Lung (tissue), 11 donors: ENCODE measurements at regions not wholly inside any gene's neighbourhood (a gene's known extent, or its start where the extent isn't known, plus 50 kb on each side); places are given as distances from the start of the nearest gene placed in this dataset.

ENCODE experiments used
- ATAC-seq: fragments of 200-7000 bp; cut with Tn5 transposase; one replicate; pipeline ENCODE4 v1.9.1; 2020; ENCODE audit warnings: moderate number of reproducible peaks; ENCODE audit not compliant: insufficient read depth, low FRiP score
- DNase-seq, 3 donors: peaks; one replicate each; pipeline ENCODE4 v3.0.0-alpha.2; 2013 to 2017
- H3K27ac ChIP-seq, 2 donors: one replicate each; pipeline ENCODE4 v1.5.1; 2013; ENCODE audit warnings: mild to moderate bottlenecking in 2 of 2, moderate library complexity in 2 of 2, control low read depth in 1 of 2, inconsistent platforms in 1 of 2, low read depth in 1 of 2, low read length in 1 of 2
- H3K27me3 ChIP-seq, 3 donors: one replicate each; pipeline ENCODE4 v1.5.1; 2013; ENCODE audit warnings: low read length in 2 of 3; ENCODE audit not compliant: control insufficient read depth in 3 of 3, insufficient read depth in 3 of 3
- H3K36me3 ChIP-seq, 4 donors: one replicate each; pipeline ENCODE4 v1.5.1; 2013; ENCODE audit warnings: low read length in 4 of 4, mild to moderate bottlenecking in 1 of 4, moderate library complexity in 1 of 4; ENCODE audit not compliant: control insufficient read depth in 4 of 4, insufficient read depth in 4 of 4
- H3K4me1 ChIP-seq, 5 donors: one replicate each; pipeline ENCODE4 v1.5.1; 2013; ENCODE audit warnings: low read length in 5 of 5, mild to moderate bottlenecking in 2 of 5, moderate library complexity in 1 of 5; ENCODE audit not compliant: control insufficient read depth in 5 of 5, insufficient read depth in 5 of 5
- H3K4me3 ChIP-seq: one replicate; pipeline ENCODE4 v1.5.1; 2013; ENCODE audit warnings: mild to moderate bottlenecking, control low read depth, moderate library complexity
- H3K9ac ChIP-seq, 2 donors: one replicate each; pipeline ENCODE4 v1.5.1; 2013; ENCODE audit warnings: low read length in 2 of 2, control low read depth in 1 of 2; ENCODE audit not compliant: insufficient read depth in 1 of 2
- H3K9me3 ChIP-seq, 4 donors: one replicate each; pipeline ENCODE4 v1.5.1; 2013; ENCODE audit warnings: low read length in 3 of 4, mild to moderate bottlenecking in 1 of 4, moderate library complexity in 1 of 4; ENCODE audit not compliant: control insufficient read depth in 4 of 4, insufficient read depth in 3 of 4
- CTCF ChIP-seq: IDR thresholded peaks from 2 replicates; pipeline ENCODE4 v1.5.1; 2012; ENCODE audit warnings: mild to moderate bottlenecking; ENCODE audit errors: control extremely low read depth, extremely low read depth
- WGBS, 2 donors: extraction: QIAGEN DNeasy Blood & Tissue Kit; methylation state at CpG; one replicate each; pipeline ENCODE4 v1.1.7; 2013; 5-methylcytosine and 5-hydroxymethylcytosine counted together
- donor health status: control.
- donor health status: control.
- donor health status: Bipolar disorder and iron deficiency.
- donor health status: healthy.
- donor health status: DM: yes; HTN: yes; CAD: no.

- ATAC-seq (no peak), DNase-seq (no peak)
- peaks cover 0 to 16% (median 0%) of the 10 kb centered on the region in 5 donors for H3K4me1 ChIP-seq
- no peaks in the 10 kb centered on the region for H3K36me3 ChIP-seq
- no peak overlapping the region for H3K27ac ChIP-seq
- 83 to 84% methylated on average over 3 of the region's 3 CpGs for WGBS, 2 donors
- H3K4me3 ChIP-seq, result no peak overlapping the region
- TF ChIP-seq CTCF, result no peak
- no peak overlapping the region for H3K9ac ChIP-seq
- no peaks in the 10 kb centered on the region for H3K9me3 ChIP-seq
- no peaks in the 10 kb centered on the region for H3K27me3 ChIP-seq
Observed at GRCh38 chr11:8331767-8332166, 68.1 kb upstream of the LMO1 start.

- ATAC-seq (no peak), DNase-seq (no peak)
- no peak overlapping the region for H3K4me3 ChIP-seq
- no peak for TF ChIP-seq CTCF
- no peak overlapping the region for H3K27ac ChIP-seq
- no peaks in the 10 kb centered on the region for H3K27me3 ChIP-seq
- H3K9me3 ChIP-seq, result no peaks in the 10 kb centered on the region
- WGBS, 2 donors, result 82 to 92% methylated on average over 6 of the region's 6 CpGs
- no peak overlapping the region for H3K9ac ChIP-seq
- H3K36me3 ChIP-seq, result no peaks in the 10 kb centered on the region
- peaks cover 0 to 16% (median 0%) of the 10 kb centered on the region in 5 donors for H3K4me1 ChIP-seq
Observed at GRCh38 chr11:8330896-8331295, 67.2 kb upstream of the LMO1 start.

- WGBS, 2 donors, result 31 to 67% methylated on average over 10 of the region's 10 CpGs
- H3K4me3 ChIP-seq, result no peak overlapping the region
- no peak for TF ChIP-seq CTCF
Observed at GRCh38 chr11:8330404-8330803, 66.7 kb upstream of the LMO1 start.

DNA sequence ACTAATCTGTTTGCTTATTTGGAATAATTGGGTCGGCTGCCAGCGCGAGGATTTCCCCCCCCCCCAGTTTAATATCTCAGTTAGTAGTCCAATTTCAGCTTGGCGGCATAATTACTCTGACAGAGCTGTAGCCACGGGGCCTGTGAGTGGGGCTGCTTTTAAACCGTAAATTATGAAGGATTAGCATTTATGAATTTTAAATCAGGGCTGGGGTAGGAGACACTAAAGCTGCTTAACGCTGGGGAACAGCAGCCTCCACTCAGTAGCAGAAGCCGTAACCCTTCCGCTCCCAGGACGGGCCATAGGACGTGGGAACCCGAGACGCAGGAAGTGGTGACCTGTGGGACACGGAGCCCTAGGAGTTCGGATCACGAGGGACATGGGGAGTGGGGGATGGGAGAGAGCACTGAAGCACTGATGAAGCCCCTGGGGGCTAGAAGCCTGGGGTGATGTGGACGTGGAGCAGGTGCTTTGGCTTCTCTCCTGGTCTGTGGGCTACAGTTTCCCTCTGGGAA is 66.2 kb upstream of the LMO1 start:
- Histone ChIP-seq H3K9me3 (no peaks in the 10 kb centered on the region), H3K27ac (no peak overlapping the region), H3K36me3 (no peaks in the 10 kb centered on the region), H3K4me1 (peaks cover 0 to 16% (median 0%) of the 10 kb centered on the region in 5 donors), H3K9ac (no peak overlapping the region), H3K27me3 (no peaks in the 10 kb centered on the region), H3K4me3 (no peak overlapping the region)
- DNase-seq, result peak in 2 of 3 donors; percentile 35 to 53
- 40 to 48% methylated on average over 17 of the region's 17 CpGs for WGBS, 2 donors
- no peak for ATAC-seq
- no peak for TF ChIP-seq CTCF

More at GRCh38 chr11:8330404-8330803, 66.7 kb upstream of the LMO1 start:
- Histone ChIP-seq H3K27ac (no peak overlapping the region), H3K9me3 (no peaks in the 10 kb centered on the region), H3K9ac (no peak overlapping the region), H3K36me3 (no peaks in the 10 kb centered on the region), H3K4me1 (peaks cover 0 to 16% (median 0%) of the 10 kb centered on the region in 5 donors), H3K27me3 (no peaks in the 10 kb centered on the region)
- ATAC-seq (no peak), DNase-seq (peak; percentile 30 to 51 (median 44))
